Neuronal stem cell (in vitro differentiated cells): ENCODE measurements at regions not wholly inside any gene's neighbourhood (a gene's known extent, or its start where the extent isn't known, plus 50 kb on each side); places are given as distances from the start of the nearest gene placed in this dataset.

Experiments used
- DNase-seq: peaks from one replicate; pipeline ENCODE4 v3.0.0-alpha.2; 2013; ENCODE audit warnings: low spot score
- H2AFZ ChIP-seq: one replicate; pipeline ENCODE4 v1.6.1; 2013; ENCODE audit warnings: mild to moderate bottlenecking, low read length, inconsistent platforms
- H2AK5ac ChIP-seq: 2 replicates; pipeline ENCODE4 v1.6.1; 2013; ENCODE audit warnings: low read depth, mild to moderate bottlenecking, inconsistent platforms, low read length, moderate library complexity, mixed read lengths
- H2BK120ac ChIP-seq: 2 replicates; pipeline ENCODE4 v1.6.1; 2013; ENCODE audit warnings: low read depth, mild to moderate bottlenecking, inconsistent platforms, low read length, moderate library complexity, mixed read lengths
- H2BK12ac ChIP-seq: one replicate; pipeline ENCODE4 v1.6.1; 2013; ENCODE audit warnings: low read length, inconsistent platforms
- H2BK15ac ChIP-seq: 2 replicates; pipeline ENCODE4 v1.6.1; 2013; ENCODE audit warnings: mild to moderate bottlenecking, low read length, inconsistent platforms, mixed read lengths
- H2BK5ac ChIP-seq: one replicate; pipeline ENCODE4 v1.6.1; 2013; ENCODE audit warnings: inconsistent platforms, mild to moderate bottlenecking, low read length, moderate library complexity
- H3K14ac ChIP-seq: one replicate; pipeline ENCODE4 v1.6.1; 2013; ENCODE audit warnings: low read length, inconsistent platforms
- H3K18ac ChIP-seq: 2 replicates; pipeline ENCODE4 v1.6.1; 2013; ENCODE audit warnings: low read length, inconsistent platforms
- H3K23ac ChIP-seq: 2 replicates; pipeline ENCODE4 v1.6.1; 2013; ENCODE audit warnings: low read depth, mild to moderate bottlenecking, mixed read lengths, low read length, inconsistent platforms; ENCODE audit not compliant: poor library complexity
- H3K27ac ChIP-seq: replicated peaks from 3 replicates; pipeline ENCODE4 v1.5.1; 2013; ENCODE audit warnings: low read length, inconsistent platforms
- H3K27me3 ChIP-seq, 3 experiments: 2 replicates each; pipeline ENCODE4 v1.6.1; 2013; ENCODE audit warnings: low read length in 3 of 3, mild to moderate bottlenecking in 2 of 3, inconsistent platforms in 1 of 3, low read depth in 1 of 3, mixed read lengths in 1 of 3, moderate library complexity in 1 of 3; ENCODE audit not compliant: control insufficient read depth in 3 of 3, insufficient read depth in 3 of 3
- H3K36me3 ChIP-seq, 2 donors: replicated peaks in 1 of 2; 2 replicates each; pipeline ENCODE4 v1.6.1; 2013; ENCODE audit warnings: low read length in 2 of 2; ENCODE audit not compliant: control insufficient read depth in 2 of 2, insufficient read depth in 2 of 2
- H3K4ac ChIP-seq: 2 replicates; pipeline ENCODE4 v1.6.1; 2013; ENCODE audit warnings: inconsistent platforms, mild to moderate bottlenecking, low read length, moderate library complexity
- H3K4me1 ChIP-seq, 2 donors: 1 replicate in 1 of 2; 2 replicates in 1 of 2; pipeline ENCODE4 v1.6.1; 2013; ENCODE audit warnings: low read length in 2 of 2, low read depth in 1 of 2; ENCODE audit not compliant: control insufficient read depth in 2 of 2, insufficient read depth in 1 of 2
- H3K4me2 ChIP-seq: one replicate; pipeline ENCODE4 v1.6.1; 2013; ENCODE audit warnings: mild to moderate bottlenecking, low read length, inconsistent platforms; ENCODE audit not compliant: insufficient read depth, poor library complexity, severe bottlenecking
- H3K4me3 ChIP-seq, 2 donors: 2 replicates each; pipeline ENCODE4 v1.5.1; 2013; ENCODE audit warnings: low read length in 2 of 2, mild to moderate bottlenecking in 2 of 2, inconsistent platforms in 1 of 2, moderate library complexity in 1 of 2
- H3K79me1 ChIP-seq: one replicate; pipeline ENCODE4 v1.6.1; 2013; ENCODE audit warnings: low read depth, mild to moderate bottlenecking, inconsistent platforms, low read length, moderate library complexity
- H3K9ac ChIP-seq: one replicate; pipeline ENCODE4 v1.6.1; 2013; ENCODE audit warnings: mild to moderate bottlenecking, low read depth, low read length, inconsistent platforms; ENCODE audit not compliant: poor library complexity
- H3K9me3 ChIP-seq, 2 donors: replicated peaks in 1 of 2; 2 replicates each; pipeline versions ENCODE3 to v1.6.1; 2013; ENCODE audit warnings: low read length in 2 of 2, mild to moderate bottlenecking in 2 of 2, inconsistent platforms in 1 of 2, low read depth in 1 of 2, mixed read lengths in 1 of 2, moderate library complexity in 1 of 2; ENCODE audit not compliant: control insufficient read depth in 2 of 2, insufficient read depth in 1 of 2
- H4K8ac ChIP-seq: one replicate; pipeline ENCODE4 v1.6.1; 2013; ENCODE audit warnings: low read depth, mild to moderate bottlenecking, inconsistent platforms, low read length, moderate library complexity
- H4K91ac ChIP-seq: one replicate; pipeline ENCODE4 v1.6.1; 2013; ENCODE audit warnings: low read length, low read depth, mild to moderate bottlenecking, inconsistent platforms; ENCODE audit not compliant: poor library complexity
- WGBS, 2 donors: extraction: QIAGEN DNeasy Blood & Tissue Kit; methylation state at CpG; one replicate each; pipeline ENCODE4 v1.1.7; 2013; ENCODE audit warnings: missing lambda C conversion rate in 2 of 2, mixed read lengths in 1 of 2; ENCODE audit not compliant: insufficient read length in 2 of 2, insufficient replicate concordance in 1 of 2; ENCODE audit errors: extremely low coverage in 2 of 2; 5-methylcytosine and 5-hydroxymethylcytosine counted together

- Histone ChIP-seq H4K91ac (no peak overlapping the region), H3K9me3 (no peaks in the 10 kb centered on the region), H3K14ac (no peak overlapping the region), H3K27me3 (no peaks in the 10 kb centered on the region), H2BK12ac (no peak overlapping the region), H2BK120ac (no peak overlapping the region), H3K23ac (no peak overlapping the region), H2AFZ (no peak overlapping the region), H2BK5ac (no peak overlapping the region), H3K79me1 (no peaks in the 10 kb centered on the region), H3K36me3 (no peaks in the 10 kb centered on the region), H3K18ac (no peak overlapping the region), H3K4me2 (no peak overlapping the region), H2BK15ac (no peak overlapping the region), H4K8ac (no peak overlapping the region), H3K4me3 (no peak overlapping the region), H3K9ac (no peak overlapping the region), H2AK5ac (no peak overlapping the region), H3K4ac (no peak overlapping the region), H3K27ac (no peak overlapping the region), H3K4me1 (peaks cover 2% of the 10 kb centered on the region in 2 donors)
- DNase-seq: no peak
Measured at GRCh38 chr4:156614536-156614935, 357.1 kb downstream of the PDGFC start.

GRCh38 chr4:156609421-156609820 is 362.2 kb downstream of the PDGFC start:
- H3K27ac ChIP-seq: no peak overlapping the region
- no peaks in the 10 kb centered on the region for H3K9me3 ChIP-seq
- H4K91ac ChIP-seq: no peak overlapping the region
- no peak overlapping the region for H2BK12ac ChIP-seq
- H3K4ac ChIP-seq: no peak overlapping the region
- no peak overlapping the region for H2AK5ac ChIP-seq
- no peak overlapping the region for H2BK5ac ChIP-seq
- no peak overlapping the region for H3K18ac ChIP-seq
- H3K79me1 ChIP-seq: no peaks in the 10 kb centered on the region
- H3K4me3 ChIP-seq: no peak overlapping the region
- no peak overlapping the region for H2BK15ac ChIP-seq
- H3K14ac ChIP-seq: no peak overlapping the region
- no CpG with 5 or more reads among the region's 1 CpG for WGBS, 2 donors
- H2AFZ ChIP-seq: no peak overlapping the region
- no peak overlapping the region for H3K9ac ChIP-seq
- no peaks in the 10 kb centered on the region for H3K27me3 ChIP-seq
- H3K4me1 ChIP-seq: no peaks in the 10 kb centered on the region
- no peak overlapping the region for H3K23ac ChIP-seq
- no peak overlapping the region for H2BK120ac ChIP-seq
- H3K36me3 ChIP-seq: no peaks in the 10 kb centered on the region
- no peak overlapping the region for H3K4me2 ChIP-seq
- DNase-seq: no peak
- no peak overlapping the region for H4K8ac ChIP-seq

GRCh38 chr4:156608651-156609050 is 362.9 kb downstream of the PDGFC start:
- Histone ChIP-seq H4K8ac (no peak overlapping the region), H2BK12ac (no peak overlapping the region), H2AK5ac (no peak overlapping the region), H2BK15ac (no peak overlapping the region), H2AFZ (no peak overlapping the region), H3K4me1 (no peaks in the 10 kb centered on the region), H3K27ac (no peak overlapping the region), H3K9me3 (no peaks in the 10 kb centered on the region), H2BK120ac (no peak overlapping the region), H4K91ac (no peak overlapping the region), H3K36me3 (no peaks in the 10 kb centered on the region), H3K27me3 (no peaks in the 10 kb centered on the region), H3K4me3 (no peak overlapping the region), H3K79me1 (no peaks in the 10 kb centered on the region), H3K4ac (no peak overlapping the region), H3K9ac (no peak overlapping the region), H3K18ac (no peak overlapping the region), H3K4me2 (no peak overlapping the region), H3K23ac (no peak overlapping the region), H2BK5ac (no peak overlapping the region), H3K14ac (no peak overlapping the region)
- no CpG with 5 or more reads among the region's 6 CpGs for WGBS, 2 donors
- no peak for DNase-seq

GRCh38 chr4:156607478-156607857 is 364.1 kb downstream of the PDGFC start:
- Histone ChIP-seq H3K36me3 (no peaks in the 10 kb centered on the region), H3K23ac (no peak overlapping the region), H4K91ac (no peak overlapping the region), H3K79me1 (no peaks in the 10 kb centered on the region), H3K4ac (no peak overlapping the region), H2BK12ac (no peak overlapping the region), H3K14ac (no peak overlapping the region), H2BK5ac (no peak overlapping the region), H2AFZ (no peak overlapping the region), H3K9ac (no peak overlapping the region), H2BK15ac (no peak overlapping the region), H3K9me3 (no peaks in the 10 kb centered on the region), H3K4me3 (no peak overlapping the region), H4K8ac (no peak overlapping the region), H3K27me3 (no peaks in the 10 kb centered on the region), H3K18ac (no peak overlapping the region), H3K4me1 (no peaks in the 10 kb centered on the region), H2BK120ac (no peak overlapping the region), H3K27ac (no peak overlapping the region), H2AK5ac (no peak overlapping the region), H3K4me2 (no peak overlapping the region)
- WGBS, 2 donors: no CpG with 5 or more reads among the region's 1 CpG
- DNase-seq: no peak
